GM23338 (cell line): ENCODE measurements at regions not wholly inside any gene's neighbourhood (a gene's known extent, or its start where the extent isn't known, plus 50 kb on each side); places are given as distances from the start of the nearest gene placed in this dataset.

ENCODE experiments used
- ATAC-seq: fragments of 200-7000 bp; cut with Tn5 transposase; 3 replicates; pipeline ENCODE4 v1.9.1; 2020
- DNase-seq: peaks from one replicate; pipeline ENCODE4 v3.0.0-alpha.2; 2015; ENCODE audit warnings: low spot score
- H2AFZ ChIP-seq: fragments of 200-600 bp; sonication (generic); 2 replicates; pipeline ENCODE4 v1.8.0; 2016; ENCODE audit warnings: antibody characterized with exemption, mild to moderate bottlenecking, moderate library complexity
- H3F3A ChIP-seq: fragments of 200-600 bp; sonication (generic); replicated peaks from 2 replicates; pipeline ENCODE4 v1.8.0; 2017; ENCODE audit warnings: antibody characterized with exemption, mixed run types, low read depth
- H3K27ac ChIP-seq: fragments of 200-600 bp; sonication (generic); 2 replicates; pipeline ENCODE4 v1.6.1; 2016; ENCODE audit warnings: low read depth
- H3K27me3 ChIP-seq: fragments of 200-600 bp; sonication (generic); 2 replicates; pipeline ENCODE4 v1.8.0; 2016; ENCODE audit warnings: mild to moderate bottlenecking, mixed run types, moderate library complexity; ENCODE audit not compliant: insufficient read depth
- H3K36me3 ChIP-seq: fragments of 200-600 bp; sonication (generic); 2 replicates; pipeline ENCODE4 v1.8.0; 2016; ENCODE audit warnings: mild to moderate bottlenecking; ENCODE audit not compliant: insufficient read depth
- H3K4me1 ChIP-seq: fragments of 200-600 bp; sonication (generic); 2 replicates; pipeline ENCODE4 v1.8.0; 2016; ENCODE audit warnings: mild to moderate bottlenecking, moderate library complexity; ENCODE audit not compliant: insufficient read depth
- H3K4me2 ChIP-seq: fragments of 200-600 bp; sonication (generic); 2 replicates; pipeline ENCODE4 v1.7.1; 2017; ENCODE audit warnings: mixed run types
- H3K4me3 ChIP-seq: fragments of 200-600 bp; sonication (generic); 2 replicates; pipeline ENCODE4 v1.6.1; 2016; ENCODE audit warnings: mixed run types
- H3K79me2 ChIP-seq: fragments of 200-600 bp; sonication (generic); replicated peaks from 2 replicates; pipeline ENCODE4 v1.8.0; 2017; ENCODE audit warnings: mild to moderate bottlenecking; ENCODE audit not compliant: insufficient read depth
- H3K9me2 ChIP-seq: fragments of 200-600 bp; sonication (generic); 2 replicates; pipeline ENCODE4 v1.8.0; 2017; ENCODE audit not compliant: insufficient read depth
- H4K20me1 ChIP-seq: fragments of 200-600 bp; sonication (generic); replicated peaks from 2 replicates; pipeline ENCODE4 v1.8.0; 2017; ENCODE audit warnings: mild to moderate bottlenecking; ENCODE audit not compliant: insufficient read depth
- H3K27ac Mint-ChIP-seq: 2 replicates; pipeline ENCODE4 v1.8.0; 2020; ENCODE audit warnings: inconsistent platforms, mild to moderate bottlenecking, moderate library complexity, mixed read lengths
- H3K27me3 Mint-ChIP-seq: 3 replicates; pipeline ENCODE4 v1.8.0; 2022; ENCODE audit warnings: low read depth, mild to moderate bottlenecking, moderate library complexity, mixed read lengths, inconsistent platforms; ENCODE audit not compliant: insufficient read depth, poor library complexity
- H3K36me3 Mint-ChIP-seq: 3 replicates; pipeline ENCODE4 v1.8.0; 2021; ENCODE audit warnings: low read depth, mild to moderate bottlenecking, inconsistent platforms, moderate library complexity, mixed read lengths
- H3K4me1 Mint-ChIP-seq: 3 replicates; pipeline ENCODE4 v1.8.0; 2020; ENCODE audit warnings: mild to moderate bottlenecking, inconsistent platforms, mixed read lengths
- H3K4me3 Mint-ChIP-seq: 3 replicates; pipeline ENCODE4 v1.8.0; 2021; ENCODE audit warnings: moderate library complexity, mild to moderate bottlenecking, inconsistent platforms, mixed read lengths
- H3K9me3 Mint-ChIP-seq: 3 replicates; pipeline ENCODE4 v1.8.0; 2020; ENCODE audit warnings: moderate library complexity, mild to moderate bottlenecking, inconsistent platforms, mixed read lengths
- CREB1 ChIP-seq: fragments of 250-450 bp; sonication (Bioruptor Pico); IDR thresholded peaks from 2 replicates; pipeline ENCODE4 v1.5.0; 2020; ENCODE audit warnings: low read depth, mild to moderate bottlenecking, moderate library complexity
- EZH2 ChIP-seq: fragments of 200-600 bp; sonication (generic); IDR thresholded peaks from one replicate; pipeline ENCODE4 v1.8.0; 2017; ENCODE audit warnings: antibody characterized with exemption, mild to moderate bottlenecking, low read depth; ENCODE audit not compliant: unreplicated experiment
- POLR2AphosphoS5 ChIP-seq: IDR thresholded peaks from 2 replicates; pipeline ENCODE4 v1.6.1; 2016; ENCODE audit warnings: antibody characterized with exemption, low read depth
- STAT1 ChIP-seq: IDR thresholded peaks from one replicate; pipeline ENCODE4 v1.6.1; 2016; ENCODE audit warnings: antibody characterized with exemption; ENCODE audit not compliant: unreplicated experiment
- ZNF114 ChIP-seq: fragments of 250-450 bp; sonication (Bioruptor Pico); IDR thresholded peaks from 2 replicates; pipeline ENCODE4 v1.5.0; 2020; ENCODE audit warnings: mild to moderate bottlenecking, moderate library complexity
- TF ChIP-seq, protein P1 (sequence below): IDR thresholded peaks from 2 replicates; pipeline ENCODE4 v1.6.1; 2016; ENCODE audit warnings: antibody characterized with exemption
- TF ChIP-seq, protein P2 (sequence below): IDR thresholded peaks from one replicate; pipeline ENCODE4 v1.6.1; 2018; ENCODE audit warnings: antibody characterized with exemption; ENCODE audit not compliant: unreplicated experiment
- TF ChIP-seq, protein P3 (sequence below), 2 experiments: fragments of 200-600 bp in 1 of 2; sonication (generic) in 1 of 2; conservative IDR thresholded peaks; 2 replicates each; pipeline versions ENCODE4 v1.5.1 to v1.6.1; 2016 to 2017; ENCODE audit warnings: antibody characterized with exemption in 2 of 2, low read depth in 2 of 2, mild to moderate bottlenecking in 2 of 2, moderate library complexity in 1 of 2

DNA sequence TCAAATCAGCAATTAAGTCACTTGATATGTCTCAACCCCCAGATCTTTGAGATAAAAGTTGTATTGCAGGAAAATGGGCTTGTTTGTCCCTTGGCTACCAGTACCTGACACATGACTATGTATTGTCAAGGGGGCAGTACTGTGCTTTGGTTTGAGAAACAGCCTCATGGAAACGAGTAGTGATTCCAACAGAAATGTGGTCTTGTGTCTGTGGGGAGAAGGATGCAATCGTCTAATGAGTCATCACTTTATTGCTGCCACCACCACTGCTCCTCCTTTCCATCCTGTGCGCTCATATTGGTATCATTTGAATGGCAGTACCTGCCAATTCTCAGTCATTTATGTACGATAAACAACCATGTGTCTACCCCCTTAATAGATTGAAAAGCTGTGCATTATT is 72.8 kb upstream of the ARHGAP5 start (continued):
- TF ChIP-seq CREB1 (CRISPR knock-in tag) = no peak
- TF ChIP-seq, protein P1, sequence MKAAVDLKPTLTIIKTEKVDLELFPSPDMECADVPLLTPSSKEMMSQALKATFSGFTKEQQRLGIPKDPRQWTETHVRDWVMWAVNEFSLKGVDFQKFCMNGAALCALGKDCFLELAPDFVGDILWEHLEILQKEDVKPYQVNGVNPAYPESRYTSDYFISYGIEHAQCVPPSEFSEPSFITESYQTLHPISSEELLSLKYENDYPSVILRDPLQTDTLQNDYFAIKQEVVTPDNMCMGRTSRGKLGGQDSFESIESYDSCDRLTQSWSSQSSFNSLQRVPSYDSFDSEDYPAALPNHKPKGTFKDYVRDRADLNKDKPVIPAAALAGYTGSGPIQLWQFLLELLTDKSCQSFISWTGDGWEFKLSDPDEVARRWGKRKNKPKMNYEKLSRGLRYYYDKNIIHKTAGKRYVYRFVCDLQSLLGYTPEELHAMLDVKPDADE = no peak
- TF ChIP-seq, protein P2, sequence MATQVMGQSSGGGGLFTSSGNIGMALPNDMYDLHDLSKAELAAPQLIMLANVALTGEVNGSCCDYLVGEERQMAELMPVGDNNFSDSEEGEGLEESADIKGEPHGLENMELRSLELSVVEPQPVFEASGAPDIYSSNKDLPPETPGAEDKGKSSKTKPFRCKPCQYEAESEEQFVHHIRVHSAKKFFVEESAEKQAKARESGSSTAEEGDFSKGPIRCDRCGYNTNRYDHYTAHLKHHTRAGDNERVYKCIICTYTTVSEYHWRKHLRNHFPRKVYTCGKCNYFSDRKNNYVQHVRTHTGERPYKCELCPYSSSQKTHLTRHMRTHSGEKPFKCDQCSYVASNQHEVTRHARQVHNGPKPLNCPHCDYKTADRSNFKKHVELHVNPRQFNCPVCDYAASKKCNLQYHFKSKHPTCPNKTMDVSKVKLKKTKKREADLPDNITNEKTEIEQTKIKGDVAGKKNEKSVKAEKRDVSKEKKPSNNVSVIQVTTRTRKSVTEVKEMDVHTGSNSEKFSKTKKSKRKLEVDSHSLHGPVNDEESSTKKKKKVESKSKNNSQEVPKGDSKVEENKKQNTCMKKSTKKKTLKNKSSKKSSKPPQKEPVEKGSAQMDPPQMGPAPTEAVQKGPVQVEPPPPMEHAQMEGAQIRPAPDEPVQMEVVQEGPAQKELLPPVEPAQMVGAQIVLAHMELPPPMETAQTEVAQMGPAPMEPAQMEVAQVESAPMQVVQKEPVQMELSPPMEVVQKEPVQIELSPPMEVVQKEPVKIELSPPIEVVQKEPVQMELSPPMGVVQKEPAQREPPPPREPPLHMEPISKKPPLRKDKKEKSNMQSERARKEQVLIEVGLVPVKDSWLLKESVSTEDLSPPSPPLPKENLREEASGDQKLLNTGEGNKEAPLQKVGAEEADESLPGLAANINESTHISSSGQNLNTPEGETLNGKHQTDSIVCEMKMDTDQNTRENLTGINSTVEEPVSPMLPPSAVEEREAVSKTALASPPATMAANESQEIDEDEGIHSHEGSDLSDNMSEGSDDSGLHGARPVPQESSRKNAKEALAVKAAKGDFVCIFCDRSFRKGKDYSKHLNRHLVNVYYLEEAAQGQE = no peak

DNA sequence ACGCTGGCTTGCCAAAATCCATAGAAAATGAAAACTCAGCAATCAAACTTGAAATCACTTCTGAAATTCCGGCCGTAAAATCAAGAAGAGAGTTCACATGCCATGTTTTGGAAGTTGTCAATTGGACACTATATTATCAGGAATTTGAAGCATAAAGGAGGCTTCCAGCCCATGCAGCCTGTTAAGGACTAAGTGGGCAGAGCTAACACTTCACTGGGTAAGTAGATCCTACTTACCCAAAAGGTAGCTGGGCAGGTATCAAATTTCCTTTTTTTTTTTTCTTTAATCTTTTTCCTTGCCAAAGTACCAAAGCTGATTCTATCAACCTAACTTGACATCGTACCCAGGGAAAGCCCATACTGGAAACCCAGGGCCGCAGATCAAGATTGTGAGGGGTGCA is 71.5 kb upstream of the ARHGAP5 start:
- H3K27ac Mint-ChIP-seq = no peak overlapping the region
- H3K4me1 ChIP-seq = 0 out of 2 replicates have a peak, but pooled peaks cover 7% of the 10 kb centered on the region
- no peaks in the 10 kb centered on the region for H4K20me1 ChIP-seq
- H3K4me3 Mint-ChIP-seq = no peak overlapping the region
- H3K9me3 Mint-ChIP-seq = no peaks in the 10 kb centered on the region; the same call in 2 of the 3 replicates
- ATAC-seq = no peak
- no peaks in the 10 kb centered on the region for H3K27me3 ChIP-seq
- no peak overlapping the region for H3K27ac ChIP-seq
- TF ChIP-seq, protein P3, sequence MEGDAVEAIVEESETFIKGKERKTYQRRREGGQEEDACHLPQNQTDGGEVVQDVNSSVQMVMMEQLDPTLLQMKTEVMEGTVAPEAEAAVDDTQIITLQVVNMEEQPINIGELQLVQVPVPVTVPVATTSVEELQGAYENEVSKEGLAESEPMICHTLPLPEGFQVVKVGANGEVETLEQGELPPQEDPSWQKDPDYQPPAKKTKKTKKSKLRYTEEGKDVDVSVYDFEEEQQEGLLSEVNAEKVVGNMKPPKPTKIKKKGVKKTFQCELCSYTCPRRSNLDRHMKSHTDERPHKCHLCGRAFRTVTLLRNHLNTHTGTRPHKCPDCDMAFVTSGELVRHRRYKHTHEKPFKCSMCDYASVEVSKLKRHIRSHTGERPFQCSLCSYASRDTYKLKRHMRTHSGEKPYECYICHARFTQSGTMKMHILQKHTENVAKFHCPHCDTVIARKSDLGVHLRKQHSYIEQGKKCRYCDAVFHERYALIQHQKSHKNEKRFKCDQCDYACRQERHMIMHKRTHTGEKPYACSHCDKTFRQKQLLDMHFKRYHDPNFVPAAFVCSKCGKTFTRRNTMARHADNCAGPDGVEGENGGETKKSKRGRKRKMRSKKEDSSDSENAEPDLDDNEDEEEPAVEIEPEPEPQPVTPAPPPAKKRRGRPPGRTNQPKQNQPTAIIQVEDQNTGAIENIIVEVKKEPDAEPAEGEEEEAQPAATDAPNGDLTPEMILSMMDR (conservative IDR thresholded peaks at IDR 0.05; ENCODE audit: low read depth in 2 of 2) = no peak
- TF ChIP-seq CREB1 (CRISPR knock-in tag) (no peak), ZNF114 (CRISPR knock-in tag) (no peak), STAT1 (no peak), EZH2 (no peak), POLR2AphosphoS5 (no peak)
- H3K4me1 Mint-ChIP-seq = peaks cover 15% of the 10 kb centered on the region
- no peaks in the 10 kb centered on the region for H3K79me2 ChIP-seq
- DNase-seq = no peak
- H3K36me3 ChIP-seq = no peaks in the 10 kb centered on the region
- H3K4me3 ChIP-seq = no peak overlapping the region
- no peak overlapping the region for H3K4me2 ChIP-seq
- H3F3A ChIP-seq = no peaks in the 10 kb centered on the region
- H3K9me2 ChIP-seq = peaks cover 16% of the 10 kb centered on the region; the same call in 1 of the 2 replicates
- H3K27me3 Mint-ChIP-seq = no peaks in the 10 kb centered on the region
- no peak overlapping the region for H2AFZ ChIP-seq
- H3K36me3 Mint-ChIP-seq = no peaks in the 10 kb centered on the region
